Smooth muscle cell (in vitro differentiated cells): ENCODE measurements at regions not wholly inside any gene's neighbourhood (a gene's known extent, or its start where the extent isn't known, plus 50 kb on each side); places are given as distances from the start of the nearest gene placed in this dataset.

ENCODE experiments used
- DNase-seq: peaks from one replicate; lab custom pipeline; 2025; ENCODE audit not compliant: unreplicated experiment; lab: John Stamatoyannopoulos, UW
- H2AFZ ChIP-seq: fragments of 200-600 bp; sonication (generic); 2 replicates; pipeline ENCODE4 v1.6.0; 2016; ENCODE audit warnings: antibody characterized with exemption, low read depth, mild to moderate bottlenecking
- H3F3A ChIP-seq: fragments of 200-600 bp; sonication (generic); 2 replicates; pipeline ENCODE4 v1.6.0; 2017; ENCODE audit warnings: antibody characterized with exemption, low read depth
- H3K27ac ChIP-seq: fragments of 200-600 bp; sonication (generic); 2 replicates; pipeline ENCODE4 v1.5.1; 2016; ENCODE audit warnings: low read depth, mild to moderate bottlenecking
- H3K27me3 ChIP-seq: fragments of 200-600 bp; sonication (generic); 2 replicates; pipeline ENCODE4 v1.6.1; 2016; ENCODE audit warnings: low read depth, mild to moderate bottlenecking
- H3K36me3 ChIP-seq: fragments of 200-600 bp; sonication (generic); 2 replicates; pipeline ENCODE4 v1.5.1; 2016; ENCODE audit warnings: low read depth
- H3K4me1 ChIP-seq: fragments of 200-600 bp; sonication (generic); 2 replicates; pipeline ENCODE4 v1.5.1; 2016; ENCODE audit warnings: low read depth
- H3K4me2 ChIP-seq: fragments of 200-600 bp; sonication (generic); 2 replicates; pipeline ENCODE4 v1.6.0; 2016; ENCODE audit warnings: mild to moderate bottlenecking
- H3K4me3 ChIP-seq: fragments of 200-600 bp; sonication (generic); 2 replicates; pipeline ENCODE4 v1.5.1; 2016; ENCODE audit warnings: mild to moderate bottlenecking
- H3K79me2 ChIP-seq: fragments of 200-600 bp; sonication (generic); 2 replicates; pipeline ENCODE4 v1.6.0; 2016; ENCODE audit warnings: low read depth, mild to moderate bottlenecking
- H3K9ac ChIP-seq: fragments of 200-600 bp; sonication (generic); 2 replicates; pipeline ENCODE4 v1.6.0; 2016; ENCODE audit warnings: low read depth
- H3K9me3 ChIP-seq: fragments of 200-600 bp; sonication (generic); replicated peaks from 2 replicates; pipeline ENCODE4 v1.5.1; 2016; ENCODE audit warnings: low read depth
- H4K20me1 ChIP-seq: fragments of 200-600 bp; sonication (generic); 2 replicates; pipeline ENCODE4 v1.6.0; 2016; ENCODE audit warnings: low read depth
- WGBS: methylation state at CpG from one replicate; pipeline ENCODE4 v1.1.7; 2016; ENCODE audit warnings: low lambda C conversion rate; 5-methylcytosine and 5-hydroxymethylcytosine counted together
- TF ChIP-seq, protein P1 (sequence below): fragments of 200-600 bp; sonication (generic); IDR thresholded peaks from 2 replicates; pipeline ENCODE4 v1.5.1; 2017; ENCODE audit warnings: borderline replicate concordance, mild to moderate bottlenecking, antibody characterized with exemption; ENCODE audit not compliant: insufficient read depth, poor library complexity, severe bottlenecking

DNA sequence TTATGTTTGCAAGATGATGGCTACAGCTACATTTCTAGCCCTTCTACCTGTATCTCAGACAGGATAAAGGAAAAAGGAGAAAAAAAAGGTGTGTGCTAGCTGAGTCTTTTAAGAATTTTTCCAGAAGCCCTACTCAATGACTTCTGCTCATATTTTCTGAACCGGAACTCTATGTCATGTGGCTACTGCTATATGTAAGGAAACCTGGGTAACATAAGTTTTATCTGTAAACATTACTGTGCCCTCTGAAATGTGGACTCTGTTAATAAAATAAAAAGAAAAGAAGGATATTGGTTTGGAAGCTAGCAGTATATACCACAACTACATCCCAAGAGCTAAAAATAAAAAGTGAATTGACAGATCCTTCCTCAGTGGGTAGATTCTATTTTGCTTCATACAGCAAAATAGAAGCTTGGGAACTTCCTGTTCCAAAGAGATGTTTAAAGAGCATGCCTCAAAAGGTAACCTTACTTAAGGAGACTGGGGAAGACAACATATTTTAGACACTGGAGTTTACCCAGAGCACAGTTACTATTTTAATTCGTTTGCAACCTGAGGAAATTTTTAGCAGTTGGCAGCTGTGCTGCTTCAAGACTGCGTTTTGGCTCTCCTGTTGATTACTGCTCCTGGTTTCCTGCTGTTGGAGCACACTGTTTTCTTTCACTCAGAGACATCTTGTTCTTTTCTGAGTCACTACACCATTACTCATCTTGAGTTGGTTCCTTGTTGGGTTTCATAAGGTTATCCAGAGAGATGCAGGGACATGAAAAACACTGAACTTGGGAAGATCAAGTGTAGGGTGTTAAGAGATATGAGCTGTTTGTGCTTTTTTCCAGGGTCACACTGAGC lies 280.7 kb downstream of the NFKBIZ start:
- H3K9me3 ChIP-seq: no peaks in the 10 kb centered on the region
- H3K4me2 ChIP-seq: no peak overlapping the region
- H3F3A ChIP-seq: no peaks in the 10 kb centered on the region
- no peaks in the 10 kb centered on the region for H3K79me2 ChIP-seq
- H3K27ac ChIP-seq: peak overlapping the region; percentile 73
- no peak for DNase-seq
- TF ChIP-seq, protein P1, sequence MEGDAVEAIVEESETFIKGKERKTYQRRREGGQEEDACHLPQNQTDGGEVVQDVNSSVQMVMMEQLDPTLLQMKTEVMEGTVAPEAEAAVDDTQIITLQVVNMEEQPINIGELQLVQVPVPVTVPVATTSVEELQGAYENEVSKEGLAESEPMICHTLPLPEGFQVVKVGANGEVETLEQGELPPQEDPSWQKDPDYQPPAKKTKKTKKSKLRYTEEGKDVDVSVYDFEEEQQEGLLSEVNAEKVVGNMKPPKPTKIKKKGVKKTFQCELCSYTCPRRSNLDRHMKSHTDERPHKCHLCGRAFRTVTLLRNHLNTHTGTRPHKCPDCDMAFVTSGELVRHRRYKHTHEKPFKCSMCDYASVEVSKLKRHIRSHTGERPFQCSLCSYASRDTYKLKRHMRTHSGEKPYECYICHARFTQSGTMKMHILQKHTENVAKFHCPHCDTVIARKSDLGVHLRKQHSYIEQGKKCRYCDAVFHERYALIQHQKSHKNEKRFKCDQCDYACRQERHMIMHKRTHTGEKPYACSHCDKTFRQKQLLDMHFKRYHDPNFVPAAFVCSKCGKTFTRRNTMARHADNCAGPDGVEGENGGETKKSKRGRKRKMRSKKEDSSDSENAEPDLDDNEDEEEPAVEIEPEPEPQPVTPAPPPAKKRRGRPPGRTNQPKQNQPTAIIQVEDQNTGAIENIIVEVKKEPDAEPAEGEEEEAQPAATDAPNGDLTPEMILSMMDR: no peak
- no peaks in the 10 kb centered on the region for H3K27me3 ChIP-seq
- peak overlapping the region; percentile 67 for H2AFZ ChIP-seq
- 45% methylated on average over 3 of the region's 3 CpGs for WGBS
- no peak overlapping the region for H3K9ac ChIP-seq
- no peaks in the 10 kb centered on the region for H3K36me3 ChIP-seq
- no peak overlapping the region for H3K4me3 ChIP-seq
- peaks cover 5% of the 10 kb centered on the region for H3K4me1 ChIP-seq
- no peaks in the 10 kb centered on the region for H4K20me1 ChIP-seq

DNA sequence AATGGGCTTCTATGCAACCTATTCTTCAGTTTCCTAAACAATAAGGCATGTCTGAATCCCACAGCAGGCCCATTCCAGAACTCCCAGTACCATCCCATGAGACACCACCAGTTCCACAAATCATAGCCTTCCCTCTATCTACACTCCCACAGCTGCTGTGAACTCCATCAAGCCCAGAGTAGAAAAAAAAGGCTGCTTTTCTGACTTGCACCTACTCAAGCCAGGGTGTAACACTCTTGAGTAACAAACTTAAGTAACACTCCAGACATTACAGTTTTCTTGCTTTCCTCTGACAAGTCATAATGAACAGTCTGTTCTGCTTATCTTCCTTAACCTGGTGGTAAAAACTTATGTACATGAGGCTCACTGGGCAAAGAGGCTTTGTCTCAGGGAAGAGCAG lies 283.1 kb downstream of the NFKBIZ start:
- H3K4me3 ChIP-seq: no peak overlapping the region
- H3K27me3 ChIP-seq: no peaks in the 10 kb centered on the region
- H2AFZ ChIP-seq: no peak overlapping the region
- H3K79me2 ChIP-seq: no peaks in the 10 kb centered on the region
- DNase-seq: no peak
- no peaks in the 10 kb centered on the region for H3K9me3 ChIP-seq
- no peaks in the 10 kb centered on the region for H3K36me3 ChIP-seq
- H3K9ac ChIP-seq: no peak overlapping the region
- no peak overlapping the region for H3K27ac ChIP-seq
- TF ChIP-seq, protein P1: no peak
- H3F3A ChIP-seq: no peaks in the 10 kb centered on the region
- no peaks in the 10 kb centered on the region for H4K20me1 ChIP-seq
- peaks cover 5% of the 10 kb centered on the region for H3K4me1 ChIP-seq
- no peak overlapping the region for H3K4me2 ChIP-seq

DNA sequence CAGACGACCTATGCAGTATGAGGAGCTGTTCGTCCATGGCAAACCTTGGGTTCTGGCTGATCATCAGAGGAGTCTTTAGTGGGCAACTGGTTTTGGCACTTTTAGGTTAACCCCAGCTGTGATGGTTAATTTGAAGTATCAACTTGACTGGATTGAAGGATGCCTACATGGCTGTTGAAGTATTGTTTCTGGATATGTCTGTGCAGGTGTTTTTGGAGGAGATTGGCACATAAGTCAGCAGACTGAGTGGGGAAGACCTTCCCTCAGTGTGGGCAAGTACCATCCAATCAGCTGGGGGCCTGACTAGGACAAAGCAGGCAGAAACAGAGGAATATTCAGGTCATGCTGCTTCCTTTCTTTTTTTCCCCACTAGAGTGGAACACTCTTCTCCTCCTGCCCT lies 284.1 kb downstream of the NFKBIZ start:
- Histone ChIP-seq H3F3A (no peaks in the 10 kb centered on the region), H2AFZ (no peak overlapping the region), H3K4me3 (no peak overlapping the region), H3K79me2 (no peaks in the 10 kb centered on the region), H3K9ac (no peak overlapping the region), H3K4me1 (peaks cover 5% of the 10 kb centered on the region), H3K27ac (no peak overlapping the region), H3K36me3 (no peaks in the 10 kb centered on the region), H3K27me3 (no peaks in the 10 kb centered on the region), H3K9me3 (no peaks in the 10 kb centered on the region), H3K4me2 (no peak overlapping the region), H4K20me1 (no peaks in the 10 kb centered on the region)
- 92% methylated on average over 2 of the region's 2 CpGs for WGBS
- no peak for DNase-seq
- TF ChIP-seq, protein P1: no peak

DNA sequence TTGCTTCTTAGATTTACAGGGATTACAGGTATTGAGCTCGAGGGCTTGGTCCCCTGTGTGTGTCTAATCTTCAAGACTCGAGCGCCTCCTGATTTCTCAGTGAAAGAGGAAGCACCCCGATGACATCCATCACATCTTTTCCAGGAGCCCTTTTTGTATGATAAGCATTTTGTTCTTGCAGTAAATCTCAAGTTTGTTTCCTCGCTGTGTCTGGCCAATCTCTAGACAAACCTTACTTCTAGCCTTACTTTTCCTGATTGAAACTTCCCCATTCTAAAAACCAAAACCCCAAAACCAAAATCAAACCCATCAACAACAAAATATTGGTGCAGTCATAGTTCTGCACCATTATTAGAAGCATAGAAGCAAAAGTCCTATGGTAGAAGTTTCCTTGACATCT lies 286.0 kb downstream of the NFKBIZ start:
- no peaks in the 10 kb centered on the region for H3K27me3 ChIP-seq
- WGBS: 93% methylated on average over 5 of the region's 5 CpGs
- H3K9ac ChIP-seq: no peak overlapping the region
- H2AFZ ChIP-seq: no peak overlapping the region
- no peak overlapping the region for H3K4me3 ChIP-seq
- H3K36me3 ChIP-seq: no peaks in the 10 kb centered on the region
- H3K9me3 ChIP-seq: no peaks in the 10 kb centered on the region
- H3K79me2 ChIP-seq: no peaks in the 10 kb centered on the region
- no peak for DNase-seq
- H3K4me1 ChIP-seq: peaks cover 2% of the 10 kb centered on the region
- H3K27ac ChIP-seq: no peak overlapping the region
- H3F3A ChIP-seq: peaks cover 2% of the 10 kb centered on the region
- TF ChIP-seq, protein P1: no peak
- H3K4me2 ChIP-seq: no peak overlapping the region
- H4K20me1 ChIP-seq: no peaks in the 10 kb centered on the region
